GM12892 (cell line): ENCODE measurements at regions not wholly inside any gene's neighbourhood (a gene's known extent, or its start where the extent isn't known, plus 50 kb on each side); places are given as distances from the start of the nearest gene placed in this dataset.

Experiments
- POLR2A ChIP-seq: IDR thresholded peaks from 2 replicates; pipeline ENCODE4 v1.6.1; 2011; ENCODE audit warnings: low read depth, low read length, control low read depth
- POLR2AphosphoS5 ChIP-seq: IDR thresholded peaks from 2 replicates; pipeline ENCODE4 v1.6.1; 2011; ENCODE audit warnings: low read depth, low read length, control low read depth
- TAF1 ChIP-seq: IDR thresholded peaks from 2 replicates; pipeline ENCODE4 v1.6.1; 2011; ENCODE audit warnings: low read depth, mild to moderate bottlenecking, control low read depth, low read length, borderline replicate concordance

DNA sequence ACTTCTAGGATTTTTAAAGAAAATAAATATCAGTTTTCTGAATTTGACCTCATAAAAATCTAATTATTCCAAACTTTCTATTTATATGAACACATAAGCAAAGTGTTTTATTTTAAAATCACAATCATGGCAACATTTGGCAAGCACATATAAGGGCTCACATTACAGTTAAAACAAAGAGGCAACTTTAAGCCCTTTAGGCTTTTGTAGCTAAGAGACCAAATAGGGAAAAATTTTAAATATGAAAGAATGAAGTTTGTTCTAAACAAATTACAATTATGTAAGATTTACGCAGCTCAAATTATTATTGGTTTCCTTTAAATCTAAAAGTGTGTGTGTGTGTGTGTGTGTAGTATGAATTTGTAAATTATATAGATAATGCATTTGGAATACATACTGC, 267.0 kb downstream of the ZIC4 start:
- TF ChIP-seq POLR2A (no peak), TAF1 (no peak), POLR2AphosphoS5 (no peak)
